Tibial nerve (tissue), 4 donors: ENCODE measurements at regions not wholly inside any gene's neighbourhood (a gene's known extent, or its start where the extent isn't known, plus 50 kb on each side); places are given as distances from the start of the nearest gene placed in this dataset.

Experiments used
- CTCF ChIP-seq, 5 experiments: fragments of 200-600 bp in 3 of 5; fragments of 450-650 bp in 2 of 5; sonication (generic) in 3 of 5; IDR thresholded peaks; one replicate each; pipeline ENCODE4 v1.5.1; 2016 to 2019; ENCODE audit warnings: antibody characterized with exemption in 5 of 5, mild to moderate bottlenecking in 3 of 5, moderate library complexity in 2 of 5
- EP300 ChIP-seq, 2 donors: sonication (generic); formaldehyde crosslinking; IDR thresholded peaks; one replicate each; pipeline ENCODE4 v1.6.1; 2017; ENCODE audit warnings: antibody characterized with exemption in 2 of 2, mild to moderate bottlenecking in 1 of 2
- POLR2A ChIP-seq, 2 donors: fragments of 450-650 bp; IDR thresholded peaks; one replicate each; pipeline ENCODE4 v1.6.1; 2017; ENCODE audit warnings: antibody characterized with exemption in 2 of 2, mild to moderate bottlenecking in 2 of 2, moderate library complexity in 2 of 2

GRCh38 chr3:101979033-101979432 lies 129.7 kb downstream of the NFKBIZ start:
- TF ChIP-seq CTCF (IDR thresholded peaks at IDR 0.05) (no peak), POLR2A (IDR thresholded peaks at IDR 0.05) (no peak), EP300 (IDR thresholded peaks at IDR 0.05) (no peak)
